Loucy (cell line): ENCODE measurements at regions not wholly inside any gene's neighbourhood (a gene's known extent, or its start where the extent isn't known, plus 50 kb on each side); places are given as distances from the start of the nearest gene placed in this dataset.

Source experiments
- H2AFZ ChIP-seq: fragments of 200-600 bp; sonication (generic); 2 replicates; pipeline ENCODE4 v1.6.0; 2016; ENCODE audit warnings: antibody characterized with exemption, mild to moderate bottlenecking, low read length, moderate library complexity
- H3F3A ChIP-seq: fragments of 200-600 bp; 2 replicates; pipeline ENCODE4 v1.6.0; 2016; ENCODE audit warnings: antibody characterized with exemption, low read depth, mild to moderate bottlenecking
- H3K27me3 ChIP-seq: fragments of 200-600 bp; sonication (generic); 2 replicates; pipeline ENCODE4 v1.6.1; 2014; ENCODE audit warnings: low read length, mild to moderate bottlenecking; ENCODE audit not compliant: insufficient read depth, poor library complexity, severe bottlenecking
- H3K36me3 ChIP-seq: fragments of 200-600 bp; sonication (generic); 2 replicates; pipeline ENCODE4 v1.6.1; 2016; ENCODE audit warnings: low read length; ENCODE audit not compliant: insufficient read depth
- H3K4me1 ChIP-seq: fragments of 200-600 bp; sonication (generic); 2 replicates; pipeline ENCODE4 v1.5.1; 2014; ENCODE audit warnings: low read length, mild to moderate bottlenecking; ENCODE audit not compliant: insufficient read depth, poor library complexity, severe bottlenecking
- H3K4me2 ChIP-seq: fragments of 200-600 bp; sonication (generic); 2 replicates; pipeline ENCODE4 v1.6.0; 2014; ENCODE audit warnings: antibody characterized with exemption, low read length, low read depth, mild to moderate bottlenecking; ENCODE audit not compliant: poor library complexity, severe bottlenecking
- H3K4me3 ChIP-seq: fragments of 200-600 bp; sonication (generic); 2 replicates; pipeline ENCODE4 v1.5.1; 2014; ENCODE audit warnings: low read length, mild to moderate bottlenecking, mixed read lengths; ENCODE audit not compliant: poor library complexity, severe bottlenecking
- H3K79me2 ChIP-seq: fragments of 200-600 bp; sonication (generic); 2 replicates; pipeline ENCODE4 v1.6.1; 2014; ENCODE audit warnings: low read length; ENCODE audit not compliant: insufficient read depth
- H3K9ac ChIP-seq: fragments of 200-600 bp; sonication (generic); 2 replicates; pipeline ENCODE4 v1.6.0; 2014; ENCODE audit warnings: mild to moderate bottlenecking, low read depth, low read length, moderate library complexity; ENCODE audit not compliant: poor library complexity, severe bottlenecking
- H3K9me2 ChIP-seq: fragments of 200-600 bp; sonication (generic); replicated peaks from 2 replicates; pipeline ENCODE4 v1.6.1; 2016; ENCODE audit warnings: low read depth, low read length, mixed read lengths
- H3K9me3 ChIP-seq: fragments of 200-600 bp; sonication (generic); 2 replicates; pipeline ENCODE4 v1.6.1; 2014; ENCODE audit warnings: mild to moderate bottlenecking, antibody characterized with exemption, low read length, low read depth; ENCODE audit not compliant: insufficient read depth
- H4K20me1 ChIP-seq: fragments of 200-600 bp; sonication (generic); 2 replicates; pipeline ENCODE4 v1.6.0; 2014; ENCODE audit warnings: antibody characterized with exemption, low read length, mild to moderate bottlenecking; ENCODE audit not compliant: insufficient read depth, poor library complexity, severe bottlenecking
- CTCF ChIP-seq: fragments of 200-600 bp; sonication (generic); conservative IDR thresholded peaks from 2 replicates; pipeline ENCODE4 v1.5.1; 2014; ENCODE audit warnings: mild to moderate bottlenecking, antibody characterized with exemption, low read length
- EZH2phosphoT487 ChIP-seq: fragments of 200-600 bp; IDR thresholded peaks from 2 replicates; pipeline ENCODE4 v1.6.1; 2018; ENCODE audit warnings: antibody characterized with exemption, mild to moderate bottlenecking, moderate library complexity, borderline replicate concordance

- Histone ChIP-seq H3K9me3 (no peaks in the 10 kb centered on the region), H3K4me2 (no peak overlapping the region), H3K36me3 (no peaks in the 10 kb centered on the region), H3K9me2 (no peaks in the 10 kb centered on the region), H4K20me1 (no peaks in the 10 kb centered on the region), H3K79me2 (no peaks in the 10 kb centered on the region), H3F3A (no peaks in the 10 kb centered on the region), H3K9ac (no peak overlapping the region), H3K4me3 (no peak overlapping the region), H3K4me1 (no peaks in the 10 kb centered on the region), H3K27me3 (no peaks in the 10 kb centered on the region), H2AFZ (no peak overlapping the region)
- TF ChIP-seq CTCF: no peak
- TF ChIP-seq EZH2phosphoT487: no peak
Observed at GRCh38 chr5:4845221-4845620, 294.9 kb upstream of the ADAMTS16 start.

- H3K9me2 ChIP-seq: no peaks in the 10 kb centered on the region
- no peaks in the 10 kb centered on the region for H4K20me1 ChIP-seq
- TF ChIP-seq CTCF: no peak
- no peak for TF ChIP-seq EZH2phosphoT487
- no peaks in the 10 kb centered on the region for H3K79me2 ChIP-seq
- H3K27me3 ChIP-seq: no peaks in the 10 kb centered on the region
- no peak overlapping the region for H2AFZ ChIP-seq
- H3F3A ChIP-seq: no peaks in the 10 kb centered on the region
- no peak overlapping the region for H3K4me2 ChIP-seq
- H3K4me1 ChIP-seq: no peaks in the 10 kb centered on the region
- no peaks in the 10 kb centered on the region for H3K36me3 ChIP-seq
- no peaks in the 10 kb centered on the region for H3K9me3 ChIP-seq
- no peak overlapping the region for H3K9ac ChIP-seq
- H3K4me3 ChIP-seq: no peak overlapping the region
Observed at GRCh38 chr5:4847766-4848165, 292.4 kb upstream of the ADAMTS16 start.

- H3K4me3 ChIP-seq: no peak overlapping the region
- H3K9me3 ChIP-seq: no peaks in the 10 kb centered on the region
- no peak overlapping the region for H3K4me2 ChIP-seq
- no peaks in the 10 kb centered on the region for H3K9me2 ChIP-seq
- no peaks in the 10 kb centered on the region for H3K79me2 ChIP-seq
- H2AFZ ChIP-seq: no peak overlapping the region
- no peaks in the 10 kb centered on the region for H3F3A ChIP-seq
- H3K27me3 ChIP-seq: no peaks in the 10 kb centered on the region
- H3K36me3 ChIP-seq: no peaks in the 10 kb centered on the region
- H3K4me1 ChIP-seq: no peaks in the 10 kb centered on the region
- no peak for TF ChIP-seq CTCF
- no peak for TF ChIP-seq EZH2phosphoT487
- no peaks in the 10 kb centered on the region for H4K20me1 ChIP-seq
- no peak overlapping the region for H3K9ac ChIP-seq
Observed at GRCh38 chr5:4855036-4855435, 285.1 kb upstream of the ADAMTS16 start.
